H1 (cell line): ENCODE measurements at regions not wholly inside any gene's neighbourhood (a gene's known extent, or its start where the extent isn't known, plus 50 kb on each side); places are given as distances from the start of the nearest gene placed in this dataset.
"Not testable (repeated sequence)": the region's sequence is repeated elsewhere in the genome, so short reads cannot be mapped to it uniquely, and the experiment has no call there.

ENCODE experiments used
- ASH2L ChIP-seq: fragments of 200-600, 300-600 bp; sonication (generic); IDR thresholded peaks from one replicate; pipeline ENCODE4 v1.7.1; 2017; ENCODE audit warnings: low read length
- CREB1 ChIP-seq: IDR thresholded peaks from 2 replicates; pipeline ENCODE4 v1.6.1; 2012; ENCODE audit warnings: inconsistent platforms
- HDAC2 ChIP-seq, 2 experiments: fragments of 300-600 bp in 1 of 2; sonication (generic) in 1 of 2; IDR thresholded peaks; 2 replicates each; pipeline ENCODE4 v1.6.1; 2011 to 2012; ENCODE audit warnings: low read depth in 2 of 2, low read length in 2 of 2, mild to moderate bottlenecking in 2 of 2, moderate library complexity in 2 of 2, borderline replicate concordance in 1 of 2, inconsistent platforms in 1 of 2
- JUN ChIP-seq: IDR thresholded peaks from 2 replicates; pipeline ENCODE4 v1.6.1; 2011; ENCODE audit warnings: low read depth, mild to moderate bottlenecking, improper control_type of control experiment, low read length
- POLR2A ChIP-seq, 2 experiments: IDR thresholded peaks; 1 replicate in 1 of 2; 2 replicates in 1 of 2; pipeline ENCODE4 v1.6.1; 2011; ENCODE audit warnings: low read depth in 2 of 2, low read length in 2 of 2, mild to moderate bottlenecking in 2 of 2; ENCODE audit errors: control extremely low read depth in 1 of 2
- POLR2AphosphoS5 ChIP-seq: IDR thresholded peaks from 2 replicates; pipeline ENCODE4 v1.6.1; 2011; ENCODE audit warnings: low read depth, low read length
- RFX5 ChIP-seq: IDR thresholded peaks from 2 replicates; pipeline ENCODE4 v1.6.1; 2011; ENCODE audit warnings: low read depth, low read length, improper control_type of control experiment, borderline replicate concordance
- SIX5 ChIP-seq: IDR thresholded peaks from 2 replicates; pipeline ENCODE4 v1.6.1; 2011; ENCODE audit warnings: mild to moderate bottlenecking, low read depth, low read length
- SP1 ChIP-seq: IDR thresholded peaks from 2 replicates; pipeline ENCODE4 v1.6.1; 2011; ENCODE audit warnings: low read depth, low read length
- TAF1 ChIP-seq: IDR thresholded peaks from 2 replicates; pipeline ENCODE4 v1.6.1; 2011; ENCODE audit warnings: mild to moderate bottlenecking, low read depth, low read length
- TF ChIP-seq, protein P1 (sequence below), 3 experiments: IDR thresholded peaks; 1 replicate in 2 of 3; 2 replicates in 1 of 3; pipeline versions ENCODE4 v1.5.1 to v1.6.1; 2011; ENCODE audit warnings: low read length in 3 of 3, mild to moderate bottlenecking in 3 of 3, inconsistent platforms in 2 of 3, low read depth in 1 of 3, moderate library complexity in 1 of 3; ENCODE audit not compliant: insufficient read depth in 1 of 3; ENCODE audit errors: control extremely low read depth in 1 of 3

DNA sequence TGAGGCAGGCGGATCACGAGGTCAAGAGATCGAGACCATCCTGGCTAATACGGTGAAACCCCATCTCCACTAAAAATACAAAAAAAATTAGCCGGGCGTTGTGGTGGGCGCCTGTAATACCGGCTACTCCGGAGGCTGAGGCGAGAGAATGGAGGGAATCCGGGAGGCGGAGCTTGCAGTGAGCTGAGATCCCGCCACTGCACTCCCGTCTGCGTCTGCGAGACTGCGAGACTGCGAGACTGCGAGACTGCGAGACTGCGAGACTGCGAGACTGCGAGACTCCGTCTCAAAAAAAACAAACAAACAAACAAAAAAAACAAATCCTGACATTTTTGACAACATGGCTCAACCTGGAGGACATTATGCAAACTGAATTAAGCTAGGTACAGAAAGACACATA, 1606.2 kb downstream of the STIM2 start:
- TF ChIP-seq POLR2A (IDR thresholded peaks at IDR 0.05; ENCODE audit: control extremely low read depth in 1 of 2, low read depth in 2 of 2, low read length in 2 of 2); ASH2L; RFX5; TAF1; HDAC2 (IDR thresholded peaks at IDR 0.05; ENCODE audit: borderline replicate concordance in 1 of 2, low read depth in 2 of 2, low read length in 2 of 2); CREB1; JUN; SP1; SIX5; POLR2AphosphoS5: not testable (repeated sequence)
- TF ChIP-seq, protein P1, sequence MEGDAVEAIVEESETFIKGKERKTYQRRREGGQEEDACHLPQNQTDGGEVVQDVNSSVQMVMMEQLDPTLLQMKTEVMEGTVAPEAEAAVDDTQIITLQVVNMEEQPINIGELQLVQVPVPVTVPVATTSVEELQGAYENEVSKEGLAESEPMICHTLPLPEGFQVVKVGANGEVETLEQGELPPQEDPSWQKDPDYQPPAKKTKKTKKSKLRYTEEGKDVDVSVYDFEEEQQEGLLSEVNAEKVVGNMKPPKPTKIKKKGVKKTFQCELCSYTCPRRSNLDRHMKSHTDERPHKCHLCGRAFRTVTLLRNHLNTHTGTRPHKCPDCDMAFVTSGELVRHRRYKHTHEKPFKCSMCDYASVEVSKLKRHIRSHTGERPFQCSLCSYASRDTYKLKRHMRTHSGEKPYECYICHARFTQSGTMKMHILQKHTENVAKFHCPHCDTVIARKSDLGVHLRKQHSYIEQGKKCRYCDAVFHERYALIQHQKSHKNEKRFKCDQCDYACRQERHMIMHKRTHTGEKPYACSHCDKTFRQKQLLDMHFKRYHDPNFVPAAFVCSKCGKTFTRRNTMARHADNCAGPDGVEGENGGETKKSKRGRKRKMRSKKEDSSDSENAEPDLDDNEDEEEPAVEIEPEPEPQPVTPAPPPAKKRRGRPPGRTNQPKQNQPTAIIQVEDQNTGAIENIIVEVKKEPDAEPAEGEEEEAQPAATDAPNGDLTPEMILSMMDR (IDR thresholded peaks at IDR 0.05; ENCODE audit: control extremely low read depth in 1 of 3, insufficient read depth in 1 of 3, low read depth in 1 of 3, low read length in 3 of 3): not testable (repeated sequence)
